ENCODE measurements at regions not wholly inside any gene's neighbourhood (a gene's known extent, or its start where the extent isn't known, plus 50 kb on each side); places are given as distances from the start of the nearest gene placed in this dataset.

- intact Hi-C loops (cut with DNase I; ENCODE audit: low total_unique reads): no loop called here
- TF ChIP-seq, protein P1, sequence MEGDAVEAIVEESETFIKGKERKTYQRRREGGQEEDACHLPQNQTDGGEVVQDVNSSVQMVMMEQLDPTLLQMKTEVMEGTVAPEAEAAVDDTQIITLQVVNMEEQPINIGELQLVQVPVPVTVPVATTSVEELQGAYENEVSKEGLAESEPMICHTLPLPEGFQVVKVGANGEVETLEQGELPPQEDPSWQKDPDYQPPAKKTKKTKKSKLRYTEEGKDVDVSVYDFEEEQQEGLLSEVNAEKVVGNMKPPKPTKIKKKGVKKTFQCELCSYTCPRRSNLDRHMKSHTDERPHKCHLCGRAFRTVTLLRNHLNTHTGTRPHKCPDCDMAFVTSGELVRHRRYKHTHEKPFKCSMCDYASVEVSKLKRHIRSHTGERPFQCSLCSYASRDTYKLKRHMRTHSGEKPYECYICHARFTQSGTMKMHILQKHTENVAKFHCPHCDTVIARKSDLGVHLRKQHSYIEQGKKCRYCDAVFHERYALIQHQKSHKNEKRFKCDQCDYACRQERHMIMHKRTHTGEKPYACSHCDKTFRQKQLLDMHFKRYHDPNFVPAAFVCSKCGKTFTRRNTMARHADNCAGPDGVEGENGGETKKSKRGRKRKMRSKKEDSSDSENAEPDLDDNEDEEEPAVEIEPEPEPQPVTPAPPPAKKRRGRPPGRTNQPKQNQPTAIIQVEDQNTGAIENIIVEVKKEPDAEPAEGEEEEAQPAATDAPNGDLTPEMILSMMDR (IDR thresholded peaks at IDR 0.05): no peak
- no peak for TF ChIP-seq POLR2A (IDR thresholded peaks at IDR 0.05)
- 68 to 76% methylated on average over 15 of the region's 15 CpGs for WGBS, 2 donors
- H3K4me3 ChIP-seq (ENCODE audit: low read depth, poor library complexity, severe bottlenecking): no peak overlapping the region
- no peak for DNase-seq (ENCODE audit: low spot score in 2 of 2)
Observed at GRCh38 chr5:2165203-2165602, 282.5 kb upstream of the IRX4 start.

DNA sequence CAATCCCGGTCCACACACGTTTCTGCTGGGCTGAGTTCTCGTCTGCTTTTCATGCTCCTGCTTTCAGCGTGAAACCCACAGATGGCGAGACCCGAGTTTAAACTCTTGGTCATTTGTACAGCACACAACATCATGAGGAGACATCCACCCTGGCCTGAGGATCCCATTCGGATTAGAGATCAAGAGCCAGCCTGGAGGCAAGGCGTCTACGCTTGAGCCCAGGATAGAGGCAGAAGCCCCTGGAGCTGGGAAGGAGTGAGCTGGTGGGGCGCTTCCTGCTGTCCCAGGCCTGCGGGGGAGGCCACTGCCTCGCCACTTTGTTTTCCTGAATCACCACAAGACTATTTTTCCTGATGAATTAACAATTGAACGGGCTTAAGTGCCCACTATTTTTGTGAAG is 281.9 kb upstream of the IRX4 start:
- no peak overlapping the region for H3K4me3 ChIP-seq (ENCODE audit: low read depth, poor library complexity, severe bottlenecking)
- 69 to 76% methylated on average over 13 of the region's 13 CpGs for WGBS, 2 donors
- TF ChIP-seq, protein P1 (IDR thresholded peaks at IDR 0.05): no peak
- TF ChIP-seq POLR2A (IDR thresholded peaks at IDR 0.05): no peak
- intact Hi-C loops (cut with DNase I; ENCODE audit: low total_unique reads): no loop called here
- no peak for DNase-seq (ENCODE audit: low spot score in 2 of 2)

DNA sequence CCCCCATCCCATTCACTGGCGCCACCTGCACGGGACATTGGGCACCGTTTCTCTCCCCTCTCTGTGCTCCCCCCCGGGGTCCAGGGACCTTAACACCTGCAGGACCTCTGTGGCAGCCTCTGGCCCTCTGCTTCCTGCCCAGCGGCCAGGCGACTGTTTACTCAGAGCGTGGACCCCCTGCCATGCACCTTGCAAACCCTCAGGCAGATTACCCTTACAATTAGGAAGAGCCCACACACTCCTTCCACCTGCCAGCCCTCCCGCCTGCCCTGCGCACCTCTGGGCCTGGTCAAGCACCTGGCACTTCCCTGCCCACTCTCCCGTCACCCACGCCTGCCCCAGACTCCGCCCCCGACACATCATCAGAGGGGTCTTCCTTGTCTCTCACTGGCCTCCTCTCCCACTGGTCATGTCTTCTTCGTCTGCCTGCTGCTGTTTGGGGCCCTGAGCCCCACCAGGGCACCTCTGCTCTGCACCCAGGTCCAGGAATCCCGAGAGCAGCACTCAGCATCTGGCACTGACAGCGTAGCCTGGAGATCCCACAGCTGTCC is 281.3 kb upstream of the IRX4 start:
- intact Hi-C loops (cut with DNase I; ENCODE audit: low total_unique reads): no loop called here
- DNase-seq (ENCODE audit: low spot score in 2 of 2): no peak
- H3K4me3 ChIP-seq (ENCODE audit: low read depth, poor library complexity, severe bottlenecking): no peak overlapping the region
- WGBS, 2 donors: 79 to 82% methylated on average over 16 of the region's 16 CpGs
- TF ChIP-seq, protein P1 (IDR thresholded peaks at IDR 0.05): no peak
- no peak for TF ChIP-seq POLR2A (IDR thresholded peaks at IDR 0.05)

DNA sequence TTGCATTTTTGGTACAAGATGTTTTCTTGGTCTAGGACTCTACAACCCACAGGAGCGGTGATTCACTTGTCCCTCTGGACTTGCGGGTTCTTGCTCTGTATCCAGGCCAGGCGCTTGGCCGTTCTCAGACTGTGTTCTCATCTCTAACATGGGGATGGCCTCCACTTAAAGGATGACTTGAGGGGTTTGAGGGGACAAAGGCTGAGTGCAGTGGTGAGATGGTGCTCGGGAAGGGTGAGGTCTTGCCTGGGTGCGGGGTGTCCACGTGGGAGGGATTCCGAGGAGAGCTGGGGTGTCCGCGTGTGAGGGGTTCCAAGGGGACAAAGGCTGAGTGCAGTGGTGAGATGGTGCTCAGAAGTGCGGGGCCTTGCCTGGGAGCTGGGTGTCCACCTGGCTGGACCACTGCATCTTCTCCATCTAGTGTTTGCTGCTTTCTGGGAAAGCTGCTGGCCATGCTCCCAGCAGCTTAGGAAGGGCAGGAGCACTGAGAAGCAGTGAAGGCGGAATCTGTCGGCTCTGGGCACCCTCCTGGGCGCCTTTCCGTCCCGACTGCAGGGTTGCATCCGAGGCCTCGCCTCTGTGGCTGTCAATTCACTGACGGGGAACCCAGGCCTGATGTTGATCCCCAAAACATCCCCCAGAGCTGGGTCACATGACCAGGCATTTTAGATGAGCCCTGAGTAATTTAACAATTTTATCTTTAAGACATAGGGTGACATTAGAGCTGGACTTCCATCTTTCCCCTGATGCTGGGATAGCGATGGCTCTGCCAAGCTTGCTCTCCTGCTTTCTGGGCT is 280.5 kb upstream of the IRX4 start:
- TF ChIP-seq, protein P1 (IDR thresholded peaks at IDR 0.05): no peak
- no peak for TF ChIP-seq POLR2A (IDR thresholded peaks at IDR 0.05)
- H3K4me3 ChIP-seq (ENCODE audit: low read depth, poor library complexity, severe bottlenecking): no peak overlapping the region
- WGBS, 2 donors: 90 to 93% methylated on average over 20 of the region's 20 CpGs
- intact Hi-C loops (cut with DNase I; ENCODE audit: low total_unique reads): no loop called here
- DNase-seq (ENCODE audit: low spot score in 2 of 2): no peak

DNA sequence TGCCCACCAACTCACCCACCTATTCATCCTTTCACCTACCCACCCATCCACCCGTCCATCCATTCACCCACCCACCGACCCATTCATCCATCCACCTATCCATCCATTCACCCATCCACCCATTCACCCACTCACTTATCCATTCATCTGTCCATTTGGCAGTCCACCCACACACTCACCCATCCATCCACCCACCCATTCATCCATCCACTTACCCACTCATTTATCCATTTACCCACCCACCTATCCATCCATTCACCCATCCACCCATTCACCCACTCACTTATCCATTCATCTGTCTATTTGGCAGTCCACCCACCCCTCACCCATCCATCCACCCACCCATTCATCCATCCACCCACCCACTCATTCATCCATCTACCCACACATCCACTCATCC is 278.1 kb upstream of the IRX4 start:
- TF ChIP-seq POLR2A (IDR thresholded peaks at IDR 0.05): no peak
- TF ChIP-seq, protein P1 (IDR thresholded peaks at IDR 0.05): no peak
- H3K4me3 ChIP-seq (ENCODE audit: low read depth, poor library complexity, severe bottlenecking): no peak overlapping the region
- intact Hi-C loops (cut with DNase I; ENCODE audit: low total_unique reads): no loop called here
- DNase-seq (ENCODE audit: low spot score in 2 of 2): no peak
- WGBS, 2 donors: 79 to 92% methylated on average over 2 of the region's 2 CpGs

All from lower leg skin (tissue), 4 donors.